Lung (tissue), 11 donors: ENCODE measurements at regions not wholly inside any gene's neighbourhood (a gene's known extent, or its start where the extent isn't known, plus 50 kb on each side); places are given as distances from the start of the nearest gene placed in this dataset.

Source experiments
- ATAC-seq: fragments of 200-7000 bp; cut with Tn5 transposase; one replicate; pipeline ENCODE4 v1.9.1; 2020; ENCODE audit warnings: moderate number of reproducible peaks; ENCODE audit not compliant: insufficient read depth, low FRiP score
- DNase-seq, 3 donors: peaks; one replicate each; pipeline ENCODE4 v3.0.0-alpha.2; 2013 to 2017
- H3K27ac ChIP-seq, 2 donors: one replicate each; pipeline ENCODE4 v1.5.1; 2013; ENCODE audit warnings: mild to moderate bottlenecking in 2 of 2, moderate library complexity in 2 of 2, control low read depth in 1 of 2, inconsistent platforms in 1 of 2, low read depth in 1 of 2, low read length in 1 of 2
- H3K27me3 ChIP-seq, 3 donors: one replicate each; pipeline ENCODE4 v1.5.1; 2013; ENCODE audit warnings: low read length in 2 of 3; ENCODE audit not compliant: control insufficient read depth in 3 of 3, insufficient read depth in 3 of 3
- H3K36me3 ChIP-seq, 4 donors: one replicate each; pipeline ENCODE4 v1.5.1; 2013; ENCODE audit warnings: low read length in 4 of 4, mild to moderate bottlenecking in 1 of 4, moderate library complexity in 1 of 4; ENCODE audit not compliant: control insufficient read depth in 4 of 4, insufficient read depth in 4 of 4
- H3K4me1 ChIP-seq, 5 donors: one replicate each; pipeline ENCODE4 v1.5.1; 2013; ENCODE audit warnings: low read length in 5 of 5, mild to moderate bottlenecking in 2 of 5, moderate library complexity in 1 of 5; ENCODE audit not compliant: control insufficient read depth in 5 of 5, insufficient read depth in 5 of 5
- H3K4me3 ChIP-seq: one replicate; pipeline ENCODE4 v1.5.1; 2013; ENCODE audit warnings: mild to moderate bottlenecking, control low read depth, moderate library complexity
- H3K9ac ChIP-seq, 2 donors: one replicate each; pipeline ENCODE4 v1.5.1; 2013; ENCODE audit warnings: low read length in 2 of 2, control low read depth in 1 of 2; ENCODE audit not compliant: insufficient read depth in 1 of 2
- H3K9me3 ChIP-seq, 4 donors: one replicate each; pipeline ENCODE4 v1.5.1; 2013; ENCODE audit warnings: low read length in 3 of 4, mild to moderate bottlenecking in 1 of 4, moderate library complexity in 1 of 4; ENCODE audit not compliant: control insufficient read depth in 4 of 4, insufficient read depth in 3 of 4
- WGBS, 2 donors: extraction: QIAGEN DNeasy Blood & Tissue Kit; methylation state at CpG; one replicate each; pipeline ENCODE4 v1.1.7; 2013; 5-methylcytosine and 5-hydroxymethylcytosine counted together
- TF ChIP-seq, protein P1 (sequence below): IDR thresholded peaks from 2 replicates; pipeline ENCODE4 v1.5.1; 2012; ENCODE audit warnings: mild to moderate bottlenecking; ENCODE audit errors: control extremely low read depth, extremely low read depth
- donor health status: control.
- donor health status: control.
- donor health status: Bipolar disorder and iron deficiency.
- donor health status: healthy.
- donor health status: DM: yes; HTN: yes; CAD: no.

DNA sequence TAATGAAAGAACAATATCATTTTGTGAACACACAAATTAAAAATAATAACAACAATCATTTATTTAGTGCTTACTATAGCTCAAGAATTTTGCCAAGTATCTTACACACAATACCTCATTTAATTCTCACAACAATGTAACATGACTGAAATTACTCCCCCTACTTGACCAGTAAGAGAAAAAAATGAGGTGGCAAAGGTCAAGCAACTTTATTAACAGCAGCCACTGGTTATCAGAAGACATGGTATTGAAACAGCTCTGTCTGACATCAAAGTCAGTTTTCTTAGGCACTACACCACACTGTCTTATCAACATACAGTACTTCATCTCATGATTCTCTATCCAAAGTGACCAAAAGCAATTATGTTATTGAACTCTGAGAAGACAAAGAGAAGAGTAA lies 389.4 kb downstream of the ZEB2 start:
- H3K4me3 ChIP-seq, result no peak overlapping the region
- H3K9ac ChIP-seq, result no peak overlapping the region
- ATAC-seq (no peak), DNase-seq (no peak)
- H3K9me3 ChIP-seq, result no peaks in the 10 kb centered on the region
- TF ChIP-seq, protein P1, sequence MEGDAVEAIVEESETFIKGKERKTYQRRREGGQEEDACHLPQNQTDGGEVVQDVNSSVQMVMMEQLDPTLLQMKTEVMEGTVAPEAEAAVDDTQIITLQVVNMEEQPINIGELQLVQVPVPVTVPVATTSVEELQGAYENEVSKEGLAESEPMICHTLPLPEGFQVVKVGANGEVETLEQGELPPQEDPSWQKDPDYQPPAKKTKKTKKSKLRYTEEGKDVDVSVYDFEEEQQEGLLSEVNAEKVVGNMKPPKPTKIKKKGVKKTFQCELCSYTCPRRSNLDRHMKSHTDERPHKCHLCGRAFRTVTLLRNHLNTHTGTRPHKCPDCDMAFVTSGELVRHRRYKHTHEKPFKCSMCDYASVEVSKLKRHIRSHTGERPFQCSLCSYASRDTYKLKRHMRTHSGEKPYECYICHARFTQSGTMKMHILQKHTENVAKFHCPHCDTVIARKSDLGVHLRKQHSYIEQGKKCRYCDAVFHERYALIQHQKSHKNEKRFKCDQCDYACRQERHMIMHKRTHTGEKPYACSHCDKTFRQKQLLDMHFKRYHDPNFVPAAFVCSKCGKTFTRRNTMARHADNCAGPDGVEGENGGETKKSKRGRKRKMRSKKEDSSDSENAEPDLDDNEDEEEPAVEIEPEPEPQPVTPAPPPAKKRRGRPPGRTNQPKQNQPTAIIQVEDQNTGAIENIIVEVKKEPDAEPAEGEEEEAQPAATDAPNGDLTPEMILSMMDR, result no peak
- no peak overlapping the region for H3K27ac ChIP-seq
- peaks cover 0 to 2% (median 0%) of the 10 kb centered on the region in 4 donors for H3K36me3 ChIP-seq
- H3K27me3 ChIP-seq, result no peaks in the 10 kb centered on the region
- H3K4me1 ChIP-seq, result no peaks in the 10 kb centered on the region

DNA sequence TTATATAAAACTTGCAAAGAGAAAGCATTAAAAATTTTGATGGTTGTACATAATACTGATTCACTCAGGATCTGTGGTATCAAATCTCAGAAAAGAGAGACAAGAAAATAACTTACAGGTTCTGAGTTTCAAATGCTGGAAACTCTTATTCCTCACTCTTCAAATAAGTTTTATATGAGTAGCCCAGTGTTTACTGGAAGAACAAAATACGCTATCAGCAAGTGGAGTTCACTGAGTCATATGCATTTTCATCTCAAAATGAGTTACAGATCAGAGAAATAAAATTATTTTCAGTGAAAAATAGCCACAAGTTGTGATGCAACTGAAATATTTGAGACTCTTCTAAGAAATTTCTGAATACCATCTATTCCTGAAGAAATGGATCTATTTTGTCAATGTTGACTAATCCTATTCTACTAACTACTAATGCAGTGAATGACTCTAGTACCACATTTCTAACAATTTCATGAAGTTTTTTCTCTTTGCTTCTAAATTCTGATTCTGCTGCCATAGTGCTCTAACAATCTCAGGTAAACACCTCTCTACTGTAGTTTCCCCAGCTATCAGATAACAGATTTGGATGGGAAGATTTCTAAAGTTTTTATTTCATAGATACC lies 391.7 kb downstream of the ZEB2 start:
- TF ChIP-seq, protein P1, result no peak

DNA sequence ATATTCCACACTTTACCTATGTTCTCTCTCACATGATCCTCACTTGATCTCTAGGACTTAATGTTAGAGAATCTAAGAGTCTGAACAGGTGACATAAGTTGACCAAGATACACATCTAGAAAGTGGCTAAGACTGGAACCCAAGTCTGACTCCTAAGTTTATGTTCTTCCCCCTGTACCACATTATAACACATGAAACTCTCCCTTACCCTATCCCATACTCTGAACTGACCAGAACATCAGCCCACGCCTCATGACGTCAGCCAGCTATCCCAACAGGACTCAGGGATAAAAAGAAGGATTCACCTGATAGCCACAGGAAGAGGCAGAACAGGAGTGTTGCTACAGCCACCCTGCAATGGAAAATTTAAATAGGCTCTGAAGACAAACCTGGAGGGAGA lies 392.2 kb downstream of the ZEB2 start:
- H3K4me3 ChIP-seq, result no peak overlapping the region
- no peaks in the 10 kb centered on the region for H3K4me1 ChIP-seq
- no peak for ATAC-seq
- H3K27me3 ChIP-seq, result no peaks in the 10 kb centered on the region
- H3K9me3 ChIP-seq, result no peaks in the 10 kb centered on the region
- peaks cover 0 to 2% (median under 1%) of the 10 kb centered on the region in 4 donors for H3K36me3 ChIP-seq
- no peak overlapping the region for H3K27ac ChIP-seq
- TF ChIP-seq, protein P1, result no peak
- no peak for DNase-seq
- H3K9ac ChIP-seq, result no peak overlapping the region
- 93 to 99% methylated on average over 2 of the region's 2 CpGs for WGBS, 2 donors

More for the DNA sequence above, 391.7 kb downstream of the ZEB2 start:
- 92 to 100% methylated on average over 1 of the region's 1 CpG for WGBS, 2 donors
- no peak overlapping the region for H3K27ac ChIP-seq
- H3K4me3 ChIP-seq, result no peak overlapping the region
- H3K27me3 ChIP-seq, result no peaks in the 10 kb centered on the region
- DNase-seq, result no peak
- ATAC-seq, result no peak
- peaks cover 0 to 2% (median under 1%) of the 10 kb centered on the region in 4 donors for H3K36me3 ChIP-seq
- no peak overlapping the region for H3K9ac ChIP-seq
- H3K4me1 ChIP-seq, result no peaks in the 10 kb centered on the region
- H3K9me3 ChIP-seq, result no peaks in the 10 kb centered on the region

DNA sequence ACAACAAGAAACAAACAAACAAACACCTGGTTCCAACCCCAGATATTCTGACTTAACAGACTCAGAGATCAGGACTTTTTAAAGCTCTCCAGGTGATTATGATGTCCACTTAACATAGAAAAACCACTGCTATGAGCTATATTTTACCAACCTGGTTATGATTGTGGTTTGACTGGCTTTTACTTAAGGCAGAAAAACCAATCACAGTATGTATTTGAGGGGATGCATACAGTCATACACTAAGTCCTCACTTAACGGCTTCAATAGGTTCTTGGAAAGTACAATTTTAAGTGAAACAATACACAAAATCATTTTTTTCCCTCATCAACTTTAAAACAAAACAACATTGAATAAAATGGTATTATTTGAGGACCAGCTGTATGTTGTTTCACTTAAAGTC lies 393.6 kb downstream of the ZEB2 start:
- ATAC-seq, result no peak

More for the DNA sequence above, 393.6 kb downstream of the ZEB2 start:
- Histone ChIP-seq H3K27me3 (no peaks in the 10 kb centered on the region), H3K4me1 (no peaks in the 10 kb centered on the region), H3K4me3 (no peak overlapping the region), H3K27ac (no peak overlapping the region), H3K36me3 (peaks cover 0 to 2% (median under 1%) of the 10 kb centered on the region in 4 donors), H3K9me3 (no peaks in the 10 kb centered on the region), H3K9ac (no peak overlapping the region)
- TF ChIP-seq, protein P1, result no peak
- 95 to 96% methylated on average over 1 of the region's 1 CpG for WGBS, 2 donors
- DNase-seq, result no peak
